ENCODE measurements at regions not wholly inside any gene's neighbourhood (a gene's known extent, or its start where the extent isn't known, plus 50 kb on each side); places are given as distances from the start of the nearest gene placed in this dataset.

DNA sequence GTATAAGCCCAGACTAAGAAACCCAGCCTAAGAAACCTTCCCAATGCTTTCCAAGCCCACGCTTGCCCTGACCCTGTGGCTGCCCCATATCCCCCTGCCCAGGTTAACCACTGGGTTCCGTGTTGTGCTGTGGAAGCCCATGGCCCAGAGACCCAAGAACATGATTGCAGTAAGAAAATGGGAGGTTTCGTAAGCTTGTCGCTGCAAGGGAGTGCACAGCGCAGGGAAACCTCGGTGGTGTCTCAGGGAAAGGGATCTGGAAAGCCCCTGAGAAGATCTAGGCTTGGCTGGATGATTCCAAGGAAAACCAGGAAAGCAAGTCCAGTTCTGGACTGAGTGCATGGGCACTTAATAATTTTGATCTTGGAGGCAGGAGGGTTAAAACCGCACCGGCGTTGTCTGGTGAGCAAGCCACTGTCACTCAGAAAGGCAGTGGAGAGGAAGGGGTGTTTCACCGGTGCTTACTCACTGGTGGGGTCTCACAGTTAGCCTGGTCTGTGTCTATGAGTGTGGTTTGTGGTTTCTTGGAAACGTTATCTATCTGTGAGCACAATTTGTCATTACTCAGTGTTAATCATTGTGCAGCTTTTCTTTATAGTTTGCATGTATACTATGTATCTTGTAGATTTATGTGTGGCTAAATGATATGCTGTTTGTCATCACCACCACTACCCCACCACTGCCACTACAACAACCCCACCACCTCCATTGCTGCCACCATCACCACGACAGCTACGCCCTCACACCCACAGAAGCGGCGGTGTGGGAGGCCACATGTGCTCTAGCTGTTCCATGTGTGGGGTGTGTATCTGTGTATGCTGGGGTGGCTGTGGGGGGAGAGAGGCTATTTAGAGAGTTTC is 53.3 kb upstream of the PRDM11 start:
- DNase-seq = peak; percentile 53

DNA sequence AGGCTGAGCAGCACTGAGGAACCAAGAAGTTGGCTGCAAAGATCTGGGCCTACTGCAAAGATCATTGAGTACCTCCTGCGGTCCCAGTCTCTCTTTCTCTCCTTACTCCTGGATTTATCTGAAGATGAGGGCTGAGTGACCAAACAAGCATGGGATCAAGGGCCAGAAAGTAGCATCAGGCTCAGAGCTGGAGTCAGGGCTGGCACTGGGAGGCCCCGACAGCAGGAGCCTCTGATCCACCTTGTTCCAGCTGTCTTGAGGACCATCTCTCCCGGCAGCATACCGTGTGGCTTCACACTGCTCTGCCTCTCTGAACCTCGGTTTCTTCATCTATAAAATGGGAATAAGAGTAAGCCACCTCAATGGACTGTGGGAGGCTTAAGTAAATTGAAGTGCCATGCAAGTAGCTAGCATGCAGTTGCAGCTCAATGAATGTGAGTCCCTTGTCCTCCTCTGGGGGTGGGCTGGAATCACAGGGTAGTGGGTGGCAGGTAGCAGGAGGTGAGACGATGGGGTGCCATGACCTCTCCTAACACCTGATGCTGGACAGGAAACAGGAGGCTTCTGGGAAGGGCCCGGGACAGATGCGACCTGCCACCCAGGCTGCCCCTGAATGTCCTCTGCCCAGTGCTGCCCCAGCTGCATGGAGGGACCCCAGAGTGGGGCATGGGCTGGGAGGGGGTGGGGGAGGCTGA is 52.5 kb upstream of the PRDM11 start:
- DNase-seq = no peak

DNA sequence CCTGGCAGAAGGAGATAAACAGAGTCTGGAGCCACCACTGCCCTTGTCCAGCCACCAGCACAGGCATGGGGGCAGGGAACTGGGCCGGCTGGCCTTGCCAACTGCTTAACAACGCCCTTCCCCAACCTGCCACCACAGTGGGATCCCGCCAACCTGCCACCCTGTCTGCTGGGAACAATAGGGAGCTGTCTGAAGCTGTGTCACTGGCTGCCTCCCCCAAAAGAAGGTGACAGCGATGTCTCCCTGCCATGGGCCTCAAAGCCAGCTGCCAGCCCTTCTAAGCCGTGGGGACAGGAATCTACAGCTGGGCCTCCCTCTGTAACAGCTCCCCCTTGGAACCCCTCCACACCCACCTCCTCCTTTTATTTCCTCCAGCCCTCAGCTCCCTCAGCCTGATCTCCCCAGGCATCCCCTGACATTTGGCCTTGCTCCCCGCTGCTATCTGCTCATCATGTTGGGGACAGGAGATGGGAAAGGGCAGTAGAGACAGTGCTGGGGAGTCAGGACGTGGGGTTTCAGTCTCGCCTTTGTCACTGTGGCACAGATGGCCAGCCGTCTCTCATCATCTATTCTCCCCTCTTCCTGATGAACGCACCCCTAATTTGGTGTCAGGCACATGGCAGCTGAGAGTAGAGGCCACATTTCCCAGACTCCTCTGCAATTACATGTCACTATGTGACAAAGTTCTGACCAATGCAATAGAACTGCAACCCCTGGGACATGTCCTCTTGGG is 51.3 kb upstream of the PRDM11 start:
- DNase-seq = no peak

DNA sequence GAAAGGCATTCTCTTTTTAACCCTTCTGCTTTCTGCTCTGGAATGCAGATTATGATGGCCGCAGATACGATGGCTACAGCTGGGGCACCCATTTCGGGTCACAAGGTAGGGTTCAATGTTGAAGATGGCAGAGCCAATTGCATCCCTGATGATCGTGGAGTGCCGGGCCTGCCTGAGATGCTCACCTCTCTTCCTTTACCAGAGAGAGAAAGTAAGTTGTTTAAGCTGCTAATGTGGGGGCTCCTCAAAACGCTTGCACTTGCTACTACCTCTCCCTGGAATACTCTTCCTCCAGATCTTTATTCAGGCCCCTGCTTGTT is 50.8 kb upstream of the PRDM11 start:
- DNase-seq = no peak

DNA sequence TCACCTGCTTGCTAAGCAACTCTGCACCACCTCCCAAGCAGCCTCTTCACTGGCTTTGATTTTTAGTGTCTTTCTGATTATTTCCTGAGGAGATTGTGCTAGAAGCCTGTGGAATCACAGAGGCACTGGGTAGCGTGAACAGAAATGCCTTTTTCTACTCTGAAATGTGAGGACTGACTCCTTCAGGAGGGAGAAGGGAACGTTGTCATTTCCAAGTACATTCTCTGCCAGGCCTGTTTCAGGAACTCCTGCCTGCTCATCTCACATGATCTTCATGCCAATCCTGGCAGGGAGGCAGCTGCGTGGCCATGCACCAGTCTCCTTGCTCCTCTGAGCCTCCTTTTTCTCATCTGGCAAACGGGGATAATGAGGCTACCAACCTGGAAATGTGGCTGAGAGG is 49.8 kb upstream of the PRDM11 start:
- DNase-seq = no peak
